ENCODE measurements at regions not wholly inside any gene's neighbourhood (a gene's known extent, or its start where the extent isn't known, plus 50 kb on each side); places are given as distances from the start of the nearest gene placed in this dataset.

GRCh38 chr14:46325777-46326176 is 325.8 kb downstream of the RPL10L start:
- H3K27ac ChIP-seq: no peak overlapping the region
- no peaks in the 10 kb centered on the region for H3K4me1 ChIP-seq
- H3K9me3 ChIP-seq: no peaks in the 10 kb centered on the region
- DNase-seq (ENCODE audit: low spot score in 2 of 2): no peak
- no peaks in the 10 kb centered on the region for H3K27me3 ChIP-seq
- H3K36me3 ChIP-seq: no peaks in the 10 kb centered on the region
- no peak for TF ChIP-seq POLR2A (IDR thresholded peaks at IDR 0.05)
- TF ChIP-seq, protein P1, sequence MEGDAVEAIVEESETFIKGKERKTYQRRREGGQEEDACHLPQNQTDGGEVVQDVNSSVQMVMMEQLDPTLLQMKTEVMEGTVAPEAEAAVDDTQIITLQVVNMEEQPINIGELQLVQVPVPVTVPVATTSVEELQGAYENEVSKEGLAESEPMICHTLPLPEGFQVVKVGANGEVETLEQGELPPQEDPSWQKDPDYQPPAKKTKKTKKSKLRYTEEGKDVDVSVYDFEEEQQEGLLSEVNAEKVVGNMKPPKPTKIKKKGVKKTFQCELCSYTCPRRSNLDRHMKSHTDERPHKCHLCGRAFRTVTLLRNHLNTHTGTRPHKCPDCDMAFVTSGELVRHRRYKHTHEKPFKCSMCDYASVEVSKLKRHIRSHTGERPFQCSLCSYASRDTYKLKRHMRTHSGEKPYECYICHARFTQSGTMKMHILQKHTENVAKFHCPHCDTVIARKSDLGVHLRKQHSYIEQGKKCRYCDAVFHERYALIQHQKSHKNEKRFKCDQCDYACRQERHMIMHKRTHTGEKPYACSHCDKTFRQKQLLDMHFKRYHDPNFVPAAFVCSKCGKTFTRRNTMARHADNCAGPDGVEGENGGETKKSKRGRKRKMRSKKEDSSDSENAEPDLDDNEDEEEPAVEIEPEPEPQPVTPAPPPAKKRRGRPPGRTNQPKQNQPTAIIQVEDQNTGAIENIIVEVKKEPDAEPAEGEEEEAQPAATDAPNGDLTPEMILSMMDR (IDR thresholded peaks at IDR 0.05): no peak
- TF ChIP-seq EP300 (IDR thresholded peaks at IDR 0.05): no peak
- H3K4me3 ChIP-seq: no peak overlapping the region
- WGBS, 2 donors: 78 to 82% methylated on average over 2 of the region's 2 CpGs

DNA sequence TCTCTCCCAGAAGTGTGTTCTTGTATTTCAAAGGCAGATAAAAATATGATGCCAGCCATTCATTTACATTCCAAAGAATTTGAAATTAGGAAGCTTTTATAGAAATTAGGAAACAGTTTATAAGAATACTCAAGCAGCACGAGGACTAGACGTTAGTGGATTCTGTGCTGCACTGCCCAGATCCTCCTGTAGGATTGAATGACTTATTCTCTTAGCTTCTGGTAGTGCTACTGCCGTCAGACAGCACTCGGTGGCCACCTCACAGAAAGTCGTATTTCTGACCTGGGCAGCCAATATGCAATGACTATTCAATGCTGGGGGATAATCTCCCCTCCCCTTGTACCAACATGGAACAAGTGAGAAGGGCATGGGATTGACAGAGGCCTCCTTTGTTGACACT is 326.4 kb downstream of the RPL10L start:
- Histone ChIP-seq H3K27me3 (no peaks in the 10 kb centered on the region), H3K36me3 (no peaks in the 10 kb centered on the region), H3K4me1 (no peaks in the 10 kb centered on the region), H3K4me3 (no peak overlapping the region), H3K9me3 (no peaks in the 10 kb centered on the region), H3K27ac (no peak overlapping the region)
- TF ChIP-seq EP300 (IDR thresholded peaks at IDR 0.05) (no peak), POLR2A (IDR thresholded peaks at IDR 0.05) (no peak)
- TF ChIP-seq, protein P1 (IDR thresholded peaks at IDR 0.05): no peak
- WGBS, 2 donors: 73 to 78% methylated on average over 5 of the region's 5 CpGs
- DNase-seq (ENCODE audit: low spot score in 2 of 2): no peak

GRCh38 chr14:46323404-46323762 is 328.2 kb downstream of the RPL10L start:
- TF ChIP-seq POLR2A (IDR thresholded peaks at IDR 0.05) (no peak), EP300 (IDR thresholded peaks at IDR 0.05) (no peak)
- TF ChIP-seq, protein P1 (IDR thresholded peaks at IDR 0.05): no peak
- H3K4me3 ChIP-seq: no peak overlapping the region
- H3K9me3 ChIP-seq: no peaks in the 10 kb centered on the region
- no peak overlapping the region for H3K27ac ChIP-seq
- no peaks in the 10 kb centered on the region for H3K27me3 ChIP-seq
- H3K4me1 ChIP-seq: no peaks in the 10 kb centered on the region
- no peak for DNase-seq (ENCODE audit: low spot score in 2 of 2)
- no peaks in the 10 kb centered on the region for H3K36me3 ChIP-seq

- no peak overlapping the region for H3K27ac ChIP-seq
- no peak overlapping the region for H3K4me3 ChIP-seq
- WGBS, 2 donors: 52 to 55% methylated on average over 3 of the region's 3 CpGs
- no peaks in the 10 kb centered on the region for H3K9me3 ChIP-seq
- no peaks in the 10 kb centered on the region for H3K27me3 ChIP-seq
- H3K36me3 ChIP-seq: no peaks in the 10 kb centered on the region
- no peaks in the 10 kb centered on the region for H3K4me1 ChIP-seq
- DNase-seq (ENCODE audit: low spot score in 2 of 2): no peak
- no peak for TF ChIP-seq EP300 (IDR thresholded peaks at IDR 0.05)
- no peak for TF ChIP-seq POLR2A (IDR thresholded peaks at IDR 0.05)
- TF ChIP-seq, protein P1 (IDR thresholded peaks at IDR 0.05): no peak
Observed at GRCh38 chr14:46322730-46323403, 328.7 kb downstream of the RPL10L start.

- no peak overlapping the region for H3K27ac ChIP-seq
- 28 to 48% methylated on average over 1 of the region's 1 CpG for WGBS, 2 donors
- H3K4me1 ChIP-seq: no peaks in the 10 kb centered on the region
- H3K27me3 ChIP-seq: no peaks in the 10 kb centered on the region
- H3K4me3 ChIP-seq: no peak overlapping the region
- H3K36me3 ChIP-seq: no peaks in the 10 kb centered on the region
- no peaks in the 10 kb centered on the region for H3K9me3 ChIP-seq
- TF ChIP-seq EP300 (IDR thresholded peaks at IDR 0.05): no peak
- TF ChIP-seq, protein P1 (IDR thresholded peaks at IDR 0.05): no peak
- TF ChIP-seq POLR2A (IDR thresholded peaks at IDR 0.05): no peak
- DNase-seq (ENCODE audit: low spot score in 2 of 2): no peak
Observed at GRCh38 chr14:46322076-46322475, 329.5 kb downstream of the RPL10L start.
